ENCODE measurements at regions not wholly inside any gene's neighbourhood (a gene's known extent, or its start where the extent isn't known, plus 50 kb on each side); places are given as distances from the start of the nearest gene placed in this dataset.

GRCh38 chr18:22822841-22823508 lies 110.2 kb upstream of the RBBP8 start:
- TF ChIP-seq CTCF (IDR thresholded peaks at IDR 0.05): no peak
- TF ChIP-seq MYC (IDR thresholded peaks at IDR 0.05; ENCODE audit: borderline replicate concordance, low read length): no peak
- TF ChIP-seq REST (IDR thresholded peaks at IDR 0.05): no peak
- no peak for TF ChIP-seq ELK1 (IDR thresholded peaks at IDR 0.05; ENCODE audit: low read depth, low read length)
- no peak for TF ChIP-seq POLR2AphosphoS2 (conservative IDR thresholded peaks at IDR 0.05; ENCODE audit: low read length)
- TF ChIP-seq POLR2A (IDR thresholded peaks at IDR 0.05; ENCODE audit: low read length): no peak
- no peak for TF ChIP-seq MAX (IDR thresholded peaks at IDR 0.05)
- no peak for TF ChIP-seq NFE2L2 (conservative IDR thresholded peaks at IDR 0.05; ENCODE audit: low read length)
- no peak for TF ChIP-seq RNF2 (IDR thresholded peaks at IDR 0.05; ENCODE audit: borderline replicate concordance, low read depth)
- no peak for TF ChIP-seq ESRRA (IDR thresholded peaks at IDR 0.05; ENCODE audit: borderline replicate concordance, low read length)
